ENCODE measurements at regions not wholly inside any gene's neighbourhood (a gene's known extent, or its start where the extent isn't known, plus 50 kb on each side); places are given as distances from the start of the nearest gene placed in this dataset.

GRCh38 chr3:126267976-126268615 is 87.7 kb upstream of the ALDH1L1 start:
- Histone ChIP-seq H3K4me3 (ENCODE audit: low read depth in 1 of 3, low read length in 3 of 3) (peak overlapping the region in 1 of 3 donors; percentile 43), H3K9me3 (ENCODE audit: control insufficient read depth in 4 of 4, low read length in 3 of 4) (no peaks in the 10 kb centered on the region), H3K4me1 (ENCODE audit: control insufficient read depth in 4 of 4, insufficient read depth in 4 of 4, low read length in 3 of 4) (peaks cover 5 to 39% (median 30%) of the 10 kb centered on the region in 4 donors), H3K36me3 (ENCODE audit: control insufficient read depth in 4 of 4, insufficient read depth in 3 of 4, low read depth in 1 of 4, low read length in 3 of 4) (no peaks in the 10 kb centered on the region), H3K9ac (ENCODE audit: low read depth in 1 of 2, low read length in 2 of 2) (no peak overlapping the region), H3K27me3 (ENCODE audit: control insufficient read depth in 4 of 4, insufficient read depth in 4 of 4, low read length in 3 of 4) (no peaks in the 10 kb centered on the region), H3K27ac (ENCODE audit: low read depth in 1 of 2, low read length in 2 of 2) (peak overlapping the region; percentile 91 to 92)
- 71% methylated on average over 15 of the region's 15 CpGs for WGBS
- no peak for DNase-seq (ENCODE audit: low spot score)
- TF ChIP-seq, protein P1, sequence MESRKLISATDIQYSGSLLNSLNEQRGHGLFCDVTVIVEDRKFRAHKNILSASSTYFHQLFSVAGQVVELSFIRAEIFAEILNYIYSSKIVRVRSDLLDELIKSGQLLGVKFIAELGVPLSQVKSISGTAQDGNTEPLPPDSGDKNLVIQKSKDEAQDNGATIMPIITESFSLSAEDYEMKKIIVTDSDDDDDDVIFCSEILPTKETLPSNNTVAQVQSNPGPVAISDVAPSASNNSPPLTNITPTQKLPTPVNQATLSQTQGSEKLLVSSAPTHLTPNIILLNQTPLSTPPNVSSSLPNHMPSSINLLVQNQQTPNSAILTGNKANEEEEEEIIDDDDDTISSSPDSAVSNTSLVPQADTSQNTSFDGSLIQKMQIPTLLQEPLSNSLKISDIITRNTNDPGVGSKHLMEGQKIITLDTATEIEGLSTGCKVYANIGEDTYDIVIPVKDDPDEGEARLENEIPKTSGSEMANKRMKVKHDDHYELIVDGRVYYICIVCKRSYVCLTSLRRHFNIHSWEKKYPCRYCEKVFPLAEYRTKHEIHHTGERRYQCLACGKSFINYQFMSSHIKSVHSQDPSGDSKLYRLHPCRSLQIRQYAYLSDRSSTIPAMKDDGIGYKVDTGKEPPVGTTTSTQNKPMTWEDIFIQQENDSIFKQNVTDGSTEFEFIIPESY (IDR thresholded peaks at IDR 0.05) = no peak
- TF ChIP-seq, protein P2, sequence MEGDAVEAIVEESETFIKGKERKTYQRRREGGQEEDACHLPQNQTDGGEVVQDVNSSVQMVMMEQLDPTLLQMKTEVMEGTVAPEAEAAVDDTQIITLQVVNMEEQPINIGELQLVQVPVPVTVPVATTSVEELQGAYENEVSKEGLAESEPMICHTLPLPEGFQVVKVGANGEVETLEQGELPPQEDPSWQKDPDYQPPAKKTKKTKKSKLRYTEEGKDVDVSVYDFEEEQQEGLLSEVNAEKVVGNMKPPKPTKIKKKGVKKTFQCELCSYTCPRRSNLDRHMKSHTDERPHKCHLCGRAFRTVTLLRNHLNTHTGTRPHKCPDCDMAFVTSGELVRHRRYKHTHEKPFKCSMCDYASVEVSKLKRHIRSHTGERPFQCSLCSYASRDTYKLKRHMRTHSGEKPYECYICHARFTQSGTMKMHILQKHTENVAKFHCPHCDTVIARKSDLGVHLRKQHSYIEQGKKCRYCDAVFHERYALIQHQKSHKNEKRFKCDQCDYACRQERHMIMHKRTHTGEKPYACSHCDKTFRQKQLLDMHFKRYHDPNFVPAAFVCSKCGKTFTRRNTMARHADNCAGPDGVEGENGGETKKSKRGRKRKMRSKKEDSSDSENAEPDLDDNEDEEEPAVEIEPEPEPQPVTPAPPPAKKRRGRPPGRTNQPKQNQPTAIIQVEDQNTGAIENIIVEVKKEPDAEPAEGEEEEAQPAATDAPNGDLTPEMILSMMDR (IDR thresholded peaks at IDR 0.05; ENCODE audit: low read depth, low read length, missing input control) = no peak
- TF ChIP-seq FOXA1 (IDR thresholded peaks at IDR 0.05) (no peak), MAX (IDR thresholded peaks at IDR 0.05) (no peak), HNF4G (IDR thresholded peaks at IDR 0.05) (no peak), SP1 (IDR thresholded peaks at IDR 0.05) (no peak), HNF4A (conservative IDR thresholded peaks at IDR 0.05) (no peak), NR2F2 (IDR thresholded peaks at IDR 0.05) (no peak), EGR1 (IDR thresholded peaks at IDR 0.05; ENCODE audit: low read depth in 2 of 2) (no peak), GABPA (IDR thresholded peaks at IDR 0.05 in 1 of 2, conservative IDR thresholded peaks at IDR 0.05 in 1 of 2) (no peak), RXRA (IDR thresholded peaks at IDR 0.05) (no peak), TAF1 (conservative IDR thresholded peaks at IDR 0.05) (no peak)
- TF ChIP-seq, protein P3, sequence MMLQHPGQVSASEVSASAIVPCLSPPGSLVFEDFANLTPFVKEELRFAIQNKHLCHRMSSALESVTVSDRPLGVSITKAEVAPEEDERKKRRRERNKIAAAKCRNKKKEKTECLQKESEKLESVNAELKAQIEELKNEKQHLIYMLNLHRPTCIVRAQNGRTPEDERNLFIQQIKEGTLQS (IDR thresholded peaks at IDR 0.05) = no peak

DNA sequence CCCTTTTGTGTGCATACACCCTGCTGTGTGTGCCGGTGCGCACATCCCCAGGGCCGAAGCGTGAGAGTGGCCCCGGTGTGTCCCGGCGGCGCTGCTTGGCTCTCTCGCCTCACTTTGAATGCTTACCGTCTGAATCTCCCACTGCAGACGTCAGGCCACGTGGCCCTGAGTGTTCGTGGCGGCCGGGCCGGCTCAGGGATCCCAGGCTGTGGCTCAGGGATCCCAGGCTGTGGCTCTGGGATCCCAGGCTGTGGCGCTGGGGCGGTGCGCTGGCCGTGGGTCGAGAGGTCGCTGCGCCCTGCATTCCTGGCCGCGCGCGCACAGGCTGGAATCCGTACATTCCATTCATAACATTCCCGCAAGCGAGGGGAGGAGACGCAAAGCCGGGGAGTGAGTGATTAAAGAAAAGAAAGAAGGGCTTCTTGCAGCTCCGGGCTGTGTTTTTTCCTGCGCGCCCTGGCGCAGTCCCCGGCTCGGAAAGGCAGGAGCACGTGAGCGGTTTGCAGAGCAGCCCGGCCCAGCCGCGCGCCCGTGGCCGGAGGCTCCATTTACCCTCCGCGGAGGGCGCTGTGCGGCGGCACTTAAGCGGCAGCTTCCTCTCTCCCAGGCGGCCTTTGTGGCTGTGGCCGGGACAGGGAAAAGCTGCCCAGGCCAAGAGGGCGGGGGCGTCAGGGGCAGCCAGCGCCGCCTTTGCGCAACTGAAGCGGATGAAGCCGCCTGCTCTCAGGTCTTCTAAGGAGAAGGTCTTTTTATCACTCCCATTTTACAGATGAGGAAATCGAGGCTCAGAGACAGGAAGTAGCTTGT is 87.0 kb upstream of the ALDH1L1 start:
- peak; percentile 49 for DNase-seq (ENCODE audit: low spot score)
- H3K36me3 ChIP-seq (ENCODE audit: control insufficient read depth in 4 of 4, insufficient read depth in 3 of 4, low read depth in 1 of 4, low read length in 3 of 4) = no peaks in the 10 kb centered on the region
- 1% methylated on average over 62 of the region's 62 CpGs for WGBS
- H3K9ac ChIP-seq (ENCODE audit: low read depth in 1 of 2, low read length in 2 of 2) = peak overlapping the region; percentile 15 to 44
- no peaks in the 10 kb centered on the region for H3K9me3 ChIP-seq (ENCODE audit: control insufficient read depth in 4 of 4, low read length in 3 of 4)
- no peaks in the 10 kb centered on the region for H3K27me3 ChIP-seq (ENCODE audit: control insufficient read depth in 4 of 4, insufficient read depth in 4 of 4, low read length in 3 of 4)
- H3K4me3 ChIP-seq (ENCODE audit: low read depth in 1 of 3, low read length in 3 of 3) = peak overlapping the region; percentile 32 to 43 (median 38)
- H3K27ac ChIP-seq (ENCODE audit: low read depth in 1 of 2, low read length in 2 of 2) = peak overlapping the region; percentile 91 to 92
- peaks cover 5 to 39% (median 30%) of the 10 kb centered on the region in 4 donors for H3K4me1 ChIP-seq (ENCODE audit: control insufficient read depth in 4 of 4, insufficient read depth in 4 of 4, low read length in 3 of 4)
- peak; percentile 85 for TF ChIP-seq YY1 (IDR thresholded peaks at IDR 0.05)
- peak; percentile 74 to 75 for TF ChIP-seq RXRA (IDR thresholded peaks at IDR 0.05)
- peak; percentile 28 to 61 for TF ChIP-seq HNF4A (conservative IDR thresholded peaks at IDR 0.05)
- peak; percentile 79 for TF ChIP-seq TAF1 (conservative IDR thresholded peaks at IDR 0.05)
- TF ChIP-seq, protein P1 (IDR thresholded peaks at IDR 0.05) = no peak
- TF ChIP-seq JUND (IDR thresholded peaks at IDR 0.05) = no peak
- no peak for TF ChIP-seq GABPA (IDR thresholded peaks at IDR 0.05 in 1 of 2, conservative IDR thresholded peaks at IDR 0.05 in 1 of 2)
- TF ChIP-seq EGR1 (IDR thresholded peaks at IDR 0.05; ENCODE audit: low read depth in 2 of 2) = peak; percentile 79 to 92
- TF ChIP-seq, protein P2 (IDR thresholded peaks at IDR 0.05; ENCODE audit: low read depth, low read length, missing input control) = peak; percentile 15
- TF ChIP-seq FOXA2 (IDR thresholded peaks at IDR 0.05) = no peak
- TF ChIP-seq FOXA1 (IDR thresholded peaks at IDR 0.05) = no peak
- TF ChIP-seq MAX (IDR thresholded peaks at IDR 0.05) = peak; percentile 79
